Activated CD4-positive, alpha-beta T cell treated with anti-CD3 and anti-CD28 coated beads for 36 hours (primary cell): ENCODE measurements at regions not wholly inside any gene's neighbourhood (a gene's known extent, or its start where the extent isn't known, plus 50 kb on each side); places are given as distances from the start of the nearest gene placed in this dataset.
"Not testable (repeated sequence)": the region's sequence is repeated elsewhere in the genome, so short reads cannot be mapped to it uniquely, and the experiment has no call there.

ENCODE experiments used
- ATAC-seq: fragments of 200-7000 bp; cut with Tn5 transposase; one replicate; pipeline ENCODE4 v1.10.0; 2021; ENCODE audit warnings: mild to moderate bottlenecking, moderate library complexity
- CTCF ChIA-PET: fragments of 350-600 bp; sonication (Branson Sonifier 250); formaldehyde crosslinking; loops from one replicate; lab custom pipeline; 2021; ENCODE audit warnings: antibody characterized with exemption; lab: Charles Lee
- POLR2A ChIA-PET: fragments of 350-600 bp; sonication (Branson Sonifier 250); formaldehyde crosslinking; loops from one replicate; lab custom pipeline; 2021; ENCODE audit warnings: antibody characterized with exemption, inconsistent platforms; lab: Charles Lee
- DNase-seq: peaks from one replicate; pipeline ENCODE4 v3.0.0-alpha.2; 2020
- H3K27ac Mint-ChIP-seq: one replicate; pipeline ENCODE4 v1.8.0; 2021; ENCODE audit warnings: mixed read lengths
- H3K27me3 Mint-ChIP-seq: one replicate; pipeline ENCODE4 v1.8.0; 2021; ENCODE audit warnings: mixed read lengths
- H3K36me3 Mint-ChIP-seq: one replicate; pipeline ENCODE4 v1.8.0; 2021; ENCODE audit warnings: low read depth, mixed read lengths
- H3K4me1 Mint-ChIP-seq: one replicate; pipeline ENCODE4 v1.8.0; 2021; ENCODE audit warnings: mixed read lengths
- H3K4me3 Mint-ChIP-seq: one replicate; pipeline ENCODE4 v1.8.0; 2021; ENCODE audit warnings: mild to moderate bottlenecking, moderate library complexity, mixed read lengths
- H3K9me3 Mint-ChIP-seq: one replicate; pipeline ENCODE4 v1.8.0; 2021; ENCODE audit warnings: low read depth, mixed read lengths
- intact Hi-C, 2 experiments: fragments of 100-400 bp; cut with DNase I in 1 of 2; cut with micrococcal nuclease in 1 of 2; formaldehyde crosslinking; loops; one replicate each; pipeline versions ENCODE4 v1.14.2 to v1.15.1; 2022 to 2024; cut with DNase I, micrococcal nuclease

GRCh38 chr13:21883713-21884112, 212.8 kb downstream of the FGF9 start:
- DNase-seq (no peak), ATAC-seq (no peak)
- POLR2A ChIA-PET, result interaction anchor here (0.5 kb wide), 1 partner anchor 559 kb away, joined by 3 read pairs; no protein-coding TSS in a partner anchor
- intact Hi-C loops, result no loop called here
- Mint-ChIP-seq H3K27ac (no peak overlapping the region), H3K36me3 (no peaks in the 10 kb centered on the region), H3K9me3 (no peaks in the 10 kb centered on the region), H3K4me3 (no peak overlapping the region), H3K4me1 (no peaks in the 10 kb centered on the region), H3K27me3 (no peaks in the 10 kb centered on the region)
- CTCF ChIA-PET, result interaction anchor here (1.1 kb wide), 1 partner anchor 29 kb away, joined by 3 read pairs; no protein-coding TSS in a partner anchor

- ChIA-PET CTCF (interaction anchor here (1.1 kb wide), 1 partner anchor 29 kb away, joined by 3 read pairs; no protein-coding TSS in a partner anchor), POLR2A (interaction anchor here (0.5 kb wide), 2 partner anchors 40 to 559 kb away, joined by 3 to 7 read pairs; no protein-coding TSS in a partner anchor)
- ATAC-seq, result no peak
Observed at GRCh38 chr13:21884299-21884909, 213.5 kb downstream of the FGF9 start.

GRCh38 chr13:21884965-21885567, 214.2 kb downstream of the FGF9 start:
- H3K4me1 Mint-ChIP-seq, result no peaks in the 10 kb centered on the region
- H3K4me3 Mint-ChIP-seq, result no peak overlapping the region
- intact Hi-C loops, result no loop called here
- H3K27me3 Mint-ChIP-seq, result no peaks in the 10 kb centered on the region
- no peak for ATAC-seq
- no peaks in the 10 kb centered on the region for H3K36me3 Mint-ChIP-seq
- DNase-seq, result no peak
- H3K9me3 Mint-ChIP-seq, result no peaks in the 10 kb centered on the region
- ChIA-PET CTCF (no interaction called here), POLR2A (interaction anchor here (0.5 kb wide), 1 partner anchor 41 kb away, joined by 7 read pairs; no protein-coding TSS in a partner anchor)
- no peak overlapping the region for H3K27ac Mint-ChIP-seq

More at GRCh38 chr13:21884299-21884909, 213.5 kb downstream of the FGF9 start:
- DNase-seq, result no peak
- Mint-ChIP-seq H3K36me3 (no peaks in the 10 kb centered on the region), H3K27me3 (no peaks in the 10 kb centered on the region), H3K9me3 (no peaks in the 10 kb centered on the region), H3K4me1 (no peaks in the 10 kb centered on the region), H3K4me3 (no peak overlapping the region), H3K27ac (no peak overlapping the region)
- intact Hi-C loops, result no loop called here

- H3K36me3 Mint-ChIP-seq, result no peaks in the 10 kb centered on the region
- no peak overlapping the region for H3K4me3 Mint-ChIP-seq
- ATAC-seq (no peak), DNase-seq (no peak)
- H3K27ac Mint-ChIP-seq, result no peak overlapping the region
- ChIA-PET POLR2A (no interaction called here), CTCF (no interaction called here)
- no peaks in the 10 kb centered on the region for H3K4me1 Mint-ChIP-seq
- H3K9me3 Mint-ChIP-seq, result no peaks in the 10 kb centered on the region
- intact Hi-C loops, result no loop called here
- H3K27me3 Mint-ChIP-seq, result no peaks in the 10 kb centered on the region
Observed at GRCh38 chr13:21885714-21886224, 214.9 kb downstream of the FGF9 start.

- H3K4me3 Mint-ChIP-seq, result no peak overlapping the region
- H3K27ac Mint-ChIP-seq, result no peak overlapping the region
- ATAC-seq (no peak), DNase-seq (no peak)
- H3K27me3 Mint-ChIP-seq, result no peaks in the 10 kb centered on the region
- ChIA-PET CTCF (no interaction called here), POLR2A (no interaction called here)
- no peaks in the 10 kb centered on the region for H3K36me3 Mint-ChIP-seq
- no peaks in the 10 kb centered on the region for H3K4me1 Mint-ChIP-seq
- intact Hi-C loops, result no loop called here
- H3K9me3 Mint-ChIP-seq, result no peaks in the 10 kb centered on the region
Observed at GRCh38 chr13:21889651-21890050, 218.8 kb downstream of the FGF9 start.

GRCh38 chr13:21890220-21890619, 219.3 kb downstream of the FGF9 start:
- POLR2A ChIA-PET, H3K9me3 Mint-ChIP-seq, H3K4me3 Mint-ChIP-seq, DNase-seq, H3K4me1 Mint-ChIP-seq, intact Hi-C loops, H3K27ac Mint-ChIP-seq, H3K36me3 Mint-ChIP-seq, CTCF ChIA-PET, ATAC-seq, H3K27me3 Mint-ChIP-seq: not testable (repeated sequence)

GRCh38 chr13:21894091-21894490, 223.2 kb downstream of the FGF9 start:
- ChIA-PET CTCF (no interaction called here), POLR2A (no interaction called here)
- no peaks in the 10 kb centered on the region for H3K9me3 Mint-ChIP-seq
- H3K4me1 Mint-ChIP-seq, result no peaks in the 10 kb centered on the region
- DNase-seq (no peak), ATAC-seq (no peak)
- intact Hi-C loops, result no loop called here
- H3K36me3 Mint-ChIP-seq, result no peaks in the 10 kb centered on the region
- no peak overlapping the region for H3K27ac Mint-ChIP-seq
- H3K4me3 Mint-ChIP-seq, result no peak overlapping the region
- H3K27me3 Mint-ChIP-seq, result no peaks in the 10 kb centered on the region

- intact Hi-C loops, result no loop called here
- H3K4me3 Mint-ChIP-seq, result no peak overlapping the region
- H3K9me3 Mint-ChIP-seq, result no peaks in the 10 kb centered on the region
- ChIA-PET POLR2A (no interaction called here), CTCF (interaction anchor here (0.6 kb wide), 1 partner anchor 714 kb away, joined by 3 read pairs; no protein-coding TSS in a partner anchor)
- no peak for DNase-seq
- H3K27ac Mint-ChIP-seq, result no peak overlapping the region
- ATAC-seq, result no peak
- no peaks in the 10 kb centered on the region for H3K36me3 Mint-ChIP-seq
- no peaks in the 10 kb centered on the region for H3K27me3 Mint-ChIP-seq
- H3K4me1 Mint-ChIP-seq, result no peaks in the 10 kb centered on the region
Observed at GRCh38 chr13:21894703-21895699, 224.1 kb downstream of the FGF9 start.

GRCh38 chr13:21895779-21896178, 224.9 kb downstream of the FGF9 start:
- Mint-ChIP-seq H3K27ac (no peak overlapping the region), H3K9me3 (no peaks in the 10 kb centered on the region), H3K36me3 (no peaks in the 10 kb centered on the region), H3K27me3 (no peaks in the 10 kb centered on the region), H3K4me1 (no peaks in the 10 kb centered on the region), H3K4me3 (no peak overlapping the region)
- intact Hi-C loops, result no loop called here
- ChIA-PET CTCF (no interaction called here), POLR2A (no interaction called here)
- ATAC-seq, result no peak
- DNase-seq, result no peak

- DNase-seq (no peak), ATAC-seq (no peak)
- H3K9me3 Mint-ChIP-seq, result no peaks in the 10 kb centered on the region
- CTCF ChIA-PET, result no interaction called here
- no peak overlapping the region for H3K4me3 Mint-ChIP-seq
- intact Hi-C loops, result no loop called here
- H3K4me1 Mint-ChIP-seq, result no peaks in the 10 kb centered on the region
- no peak overlapping the region for H3K27ac Mint-ChIP-seq
- H3K27me3 Mint-ChIP-seq, result no peaks in the 10 kb centered on the region
- POLR2A ChIA-PET, result no interaction called here
- H3K36me3 Mint-ChIP-seq, result no peaks in the 10 kb centered on the region
Observed at GRCh38 chr13:21897161-21897560, 226.3 kb downstream of the FGF9 start.

GRCh38 chr13:21898459-21898858, 227.6 kb downstream of the FGF9 start:
- no peak for DNase-seq
- H3K36me3 Mint-ChIP-seq, result no peaks in the 10 kb centered on the region
- ChIA-PET CTCF (no interaction called here), POLR2A (no interaction called here)
- H3K27me3 Mint-ChIP-seq, result no peaks in the 10 kb centered on the region
- H3K27ac Mint-ChIP-seq, result no peak overlapping the region
- ATAC-seq, result no peak
- no peaks in the 10 kb centered on the region for H3K4me1 Mint-ChIP-seq
- intact Hi-C loops, result no loop called here
- H3K4me3 Mint-ChIP-seq, result no peak overlapping the region
- no peaks in the 10 kb centered on the region for H3K9me3 Mint-ChIP-seq
